Endothelial cell of umbilical vein (primary cell): ENCODE measurements at regions not wholly inside any gene's neighbourhood (a gene's known extent, or its start where the extent isn't known, plus 50 kb on each side); places are given as distances from the start of the nearest gene placed in this dataset.
"Not testable (repeated sequence)": the region's sequence is repeated elsewhere in the genome, so short reads cannot be mapped to it uniquely, and the experiment has no call there.

Experiments used
- CTCF ChIP-seq, 2 donors: IDR thresholded peaks; 1 replicate in 1 of 2; 2 replicates in 1 of 2; pipeline ENCODE4 v1.5.1; 2011; ENCODE audit warnings: low read length in 2 of 2, mild to moderate bottlenecking in 2 of 2, moderate library complexity in 2 of 2, control low read depth in 1 of 2, inconsistent platforms in 1 of 2, low read depth in 1 of 2; ENCODE audit not compliant: insufficient read depth in 1 of 2; ENCODE audit errors: extremely low read depth in 1 of 2
- FOS ChIP-seq: IDR thresholded peaks from 2 replicates; pipeline ENCODE4 v1.6.1; 2011; ENCODE audit warnings: mild to moderate bottlenecking, low read length, moderate library complexity, borderline replicate concordance; ENCODE audit not compliant: insufficient read depth
- MYC ChIP-seq: IDR thresholded peaks from one replicate; pipeline ENCODE4 v1.6.1; 2011; ENCODE audit warnings: mild to moderate bottlenecking, low read depth, low read length
- POLR2AphosphoS5 ChIP-seq: IDR thresholded peaks from 2 replicates; pipeline ENCODE4 v1.6.1; 2012; ENCODE audit warnings: low read depth, mild to moderate bottlenecking, control low read depth, low read length, moderate library complexity; ENCODE audit not compliant: insufficient read depth

GRCh38 chr1:121447280-121447923 lies 262.6 kb downstream of the SRGAP2C start:
- not testable (repeated sequence) for TF ChIP-seq CTCF (IDR thresholded peaks at IDR 0.05; ENCODE audit: extremely low read depth in 1 of 2, insufficient read depth in 1 of 2, low read depth in 1 of 2, low read length in 2 of 2); POLR2AphosphoS5; FOS; MYC
